Activated CD4-positive, alpha-beta T cell treated with anti-CD3 and anti-CD28 coated beads for 36 hours (primary cell): ENCODE measurements at regions not wholly inside any gene's neighbourhood (a gene's known extent, or its start where the extent isn't known, plus 50 kb on each side); places are given as distances from the start of the nearest gene placed in this dataset.
A peak's percentile ranks its signal among the peaks of the same experiment; 100 is the strongest.

Source experiments
- ATAC-seq: fragments of 200-7000 bp; cut with Tn5 transposase; one replicate; pipeline ENCODE4 v1.10.0; 2021; ENCODE audit warnings: mild to moderate bottlenecking, moderate library complexity
- CTCF ChIA-PET: fragments of 350-600 bp; sonication (Branson Sonifier 250); formaldehyde crosslinking; loops from one replicate; lab custom pipeline; 2021; ENCODE audit warnings: antibody characterized with exemption; lab: Charles Lee
- POLR2A ChIA-PET: fragments of 350-600 bp; sonication (Branson Sonifier 250); formaldehyde crosslinking; loops from one replicate; lab custom pipeline; 2021; ENCODE audit warnings: antibody characterized with exemption, inconsistent platforms; lab: Charles Lee
- DNase-seq: peaks from one replicate; pipeline ENCODE4 v3.0.0-alpha.2; 2020
- H3K27ac Mint-ChIP-seq: one replicate; pipeline ENCODE4 v1.8.0; 2021; ENCODE audit warnings: mixed read lengths
- H3K27me3 Mint-ChIP-seq: one replicate; pipeline ENCODE4 v1.8.0; 2021; ENCODE audit warnings: mixed read lengths
- H3K36me3 Mint-ChIP-seq: one replicate; pipeline ENCODE4 v1.8.0; 2021; ENCODE audit warnings: low read depth, mixed read lengths
- H3K4me1 Mint-ChIP-seq: one replicate; pipeline ENCODE4 v1.8.0; 2021; ENCODE audit warnings: mixed read lengths
- H3K4me3 Mint-ChIP-seq: one replicate; pipeline ENCODE4 v1.8.0; 2021; ENCODE audit warnings: mild to moderate bottlenecking, moderate library complexity, mixed read lengths
- H3K9me3 Mint-ChIP-seq: one replicate; pipeline ENCODE4 v1.8.0; 2021; ENCODE audit warnings: low read depth, mixed read lengths
- intact Hi-C, 2 experiments: fragments of 100-400 bp; cut with DNase I in 1 of 2; cut with micrococcal nuclease in 1 of 2; formaldehyde crosslinking; loops; one replicate each; pipeline versions ENCODE4 v1.14.2 to v1.15.1; 2022 to 2024; cut with DNase I, micrococcal nuclease

DNA sequence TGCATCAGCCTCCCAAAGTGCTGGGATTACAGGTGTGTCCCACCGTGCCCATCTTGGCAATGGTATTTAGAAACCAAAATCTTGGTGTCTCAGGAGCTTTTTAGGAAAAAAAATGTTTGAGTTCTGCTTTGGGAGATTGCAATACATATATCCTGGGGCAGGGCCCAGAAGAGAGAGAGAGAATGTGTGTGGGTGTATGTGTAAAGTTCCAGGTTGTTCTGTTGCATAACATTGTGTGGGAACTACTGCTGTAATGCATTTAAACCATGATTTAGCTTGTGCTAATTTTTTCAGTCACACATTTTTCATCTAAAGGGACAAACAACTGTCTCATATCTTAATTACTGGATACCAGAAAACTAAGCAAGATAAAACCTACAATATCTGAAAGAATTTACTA, 70.8 kb upstream of the NABP1 start:
- ATAC-seq (no peak), DNase-seq (no peak)
- H3K27me3 Mint-ChIP-seq, result no peaks in the 10 kb centered on the region
- ChIA-PET POLR2A (no interaction called here), CTCF (interaction anchor here (1.2 kb wide), 2 partner anchors 9 to 40 kb away, joined by 3 to 4 read pairs; no protein-coding TSS in a partner anchor)
- H3K27ac Mint-ChIP-seq, result no peak overlapping the region
- peaks cover 1% of the 10 kb centered on the region for H3K4me1 Mint-ChIP-seq
- intact Hi-C loops, result no loop called here
- H3K4me3 Mint-ChIP-seq, result no peak overlapping the region
- no peaks in the 10 kb centered on the region for H3K36me3 Mint-ChIP-seq
- no peaks in the 10 kb centered on the region for H3K9me3 Mint-ChIP-seq

DNA sequence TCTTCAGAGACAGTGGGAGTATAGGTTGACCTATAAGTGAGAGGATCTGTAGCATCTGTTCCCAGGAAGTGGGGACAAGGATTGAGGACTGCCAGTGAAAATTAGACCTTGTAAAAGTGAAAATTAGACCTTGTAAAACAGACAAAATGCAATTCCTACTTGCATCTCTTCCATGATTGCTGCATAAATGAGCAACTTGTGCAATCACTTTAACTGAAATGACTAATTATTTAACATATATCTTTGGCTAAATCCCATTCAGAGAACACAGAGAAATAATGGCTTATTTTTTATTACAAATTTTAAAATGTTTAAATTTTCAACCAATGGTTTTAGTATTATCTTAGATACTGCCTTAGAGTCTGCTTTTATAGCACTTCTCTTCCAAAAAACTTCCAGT, 67.2 kb upstream of the NABP1 start:
- ATAC-seq, result no peak
- ChIA-PET POLR2A (no interaction called here), CTCF (no interaction called here)
- Mint-ChIP-seq H3K27me3 (no peaks in the 10 kb centered on the region), H3K9me3 (no peaks in the 10 kb centered on the region), H3K4me1 (peaks cover 7% of the 10 kb centered on the region), H3K4me3 (no peak overlapping the region), H3K27ac (no peak overlapping the region), H3K36me3 (no peaks in the 10 kb centered on the region)
- no peak for DNase-seq
- intact Hi-C loops, result no loop called here

DNA sequence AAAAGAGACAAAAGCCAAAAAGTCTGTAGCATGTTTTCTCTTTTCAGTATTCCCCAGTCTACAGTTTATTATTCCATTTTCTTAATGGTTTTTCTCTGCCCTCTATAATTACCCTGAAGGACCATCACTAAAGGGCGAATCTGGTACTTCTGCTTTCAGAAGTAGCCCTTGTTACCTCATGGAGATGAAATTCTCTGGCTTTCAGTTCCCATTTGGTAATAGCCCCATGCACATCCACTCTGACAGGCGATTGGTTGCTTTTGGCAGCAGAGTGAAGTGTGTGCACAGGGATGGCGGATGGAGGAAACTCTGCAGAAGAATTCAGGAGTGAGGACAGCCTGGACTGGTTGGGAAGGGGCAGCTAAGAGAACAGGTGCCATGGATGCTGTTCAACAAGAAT, 66.3 kb upstream of the NABP1 start:
- Mint-ChIP-seq H3K27ac (no peak overlapping the region), H3K9me3 (no peaks in the 10 kb centered on the region), H3K4me3 (no peak overlapping the region), H3K27me3 (no peaks in the 10 kb centered on the region), H3K36me3 (no peaks in the 10 kb centered on the region), H3K4me1 (peaks cover 11% of the 10 kb centered on the region)
- ChIA-PET CTCF (interaction anchor here (0.7 to 1.6 kb wide), 4 partner anchors 11 to 1587 kb away, joined by 3 read pairs; no protein-coding TSS in a partner anchor), POLR2A (no interaction called here)
- no peak for ATAC-seq
- no peak for DNase-seq
- intact Hi-C loops, result no loop called here

DNA sequence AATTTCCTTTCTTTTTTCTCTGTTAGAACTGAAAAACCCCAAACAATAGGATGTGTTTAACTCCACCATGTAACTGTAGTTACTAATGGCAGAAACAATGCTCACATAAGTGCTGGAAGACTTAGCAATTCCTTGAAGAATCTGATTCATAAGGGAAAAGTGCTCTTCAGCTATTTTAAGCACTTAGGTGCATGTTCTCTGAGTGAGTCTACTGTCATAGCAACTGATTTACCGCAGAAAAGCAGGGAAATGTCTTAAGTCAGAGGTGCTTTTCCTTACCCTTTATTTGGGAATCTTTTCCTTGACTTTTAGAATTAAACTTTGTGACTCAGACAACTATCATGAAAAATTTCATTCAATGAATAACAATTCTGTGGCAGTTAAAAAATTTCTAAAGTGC, 65.4 kb upstream of the NABP1 start:
- POLR2A ChIA-PET, result interaction anchor here (0.6 kb wide), 1 partner anchor 237 kb away, joined by 4 read pairs; no protein-coding TSS in a partner anchor
- CTCF ChIA-PET, result interaction anchor here (0.7 to 1.6 kb wide), 4 partner anchors 10 to 1588 kb away, joined by 3 to 4 read pairs (median 3); no protein-coding TSS in a partner anchor

DNA sequence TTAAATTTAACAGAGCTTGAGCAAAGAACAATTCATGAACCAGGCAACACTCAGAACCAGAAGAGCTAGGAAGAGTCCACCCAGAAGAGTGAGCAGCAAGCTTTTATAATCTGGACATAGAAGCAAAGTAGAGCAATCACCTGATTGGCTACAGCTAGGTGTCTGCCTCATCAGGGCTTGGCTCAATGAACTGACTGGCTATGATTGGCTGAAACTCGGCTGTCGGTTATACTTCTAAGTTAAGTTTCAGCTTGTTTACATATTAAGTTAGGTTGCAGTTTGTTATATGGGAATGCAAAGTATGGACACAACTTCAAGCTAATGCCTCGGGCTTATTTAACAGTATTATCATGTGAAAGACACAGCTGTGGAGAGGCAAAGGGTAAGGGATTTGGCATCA, 63.2 kb upstream of the NABP1 start:
- no peak overlapping the region for H3K4me3 Mint-ChIP-seq
- H3K4me1 Mint-ChIP-seq, result peaks cover 34% of the 10 kb centered on the region
- intact Hi-C loops, result loop anchor here (5.0 kb wide), 2 partner anchors 42 to 592 kb away; no protein-coding TSS in a partner anchor
- no peaks in the 10 kb centered on the region for H3K9me3 Mint-ChIP-seq
- ChIA-PET CTCF (interaction anchor here (1.1 to 1.4 kb wide), 3 partner anchors 38 to 77 kb away, joined by 4 read pairs; no protein-coding TSS in a partner anchor), POLR2A (interaction anchor here (0.6 to 0.7 kb wide), 3 partner anchors 19 to 83 kb away, joined by 4 to 5 read pairs (median 4); no protein-coding TSS in a partner anchor)
- H3K36me3 Mint-ChIP-seq, result no peaks in the 10 kb centered on the region
- ATAC-seq (no peak), DNase-seq (no peak)
- H3K27ac Mint-ChIP-seq, result no peak overlapping the region
- H3K27me3 Mint-ChIP-seq, result no peaks in the 10 kb centered on the region

More for the DNA sequence above, 65.4 kb upstream of the NABP1 start:
- no peak overlapping the region for H3K4me3 Mint-ChIP-seq
- peaks cover 15% of the 10 kb centered on the region for H3K4me1 Mint-ChIP-seq
- no peak overlapping the region for H3K27ac Mint-ChIP-seq
- no peaks in the 10 kb centered on the region for H3K9me3 Mint-ChIP-seq
- ATAC-seq (no peak), DNase-seq (no peak)
- H3K27me3 Mint-ChIP-seq, result no peaks in the 10 kb centered on the region
- intact Hi-C loops, result no loop called here
- H3K36me3 Mint-ChIP-seq, result no peaks in the 10 kb centered on the region

DNA sequence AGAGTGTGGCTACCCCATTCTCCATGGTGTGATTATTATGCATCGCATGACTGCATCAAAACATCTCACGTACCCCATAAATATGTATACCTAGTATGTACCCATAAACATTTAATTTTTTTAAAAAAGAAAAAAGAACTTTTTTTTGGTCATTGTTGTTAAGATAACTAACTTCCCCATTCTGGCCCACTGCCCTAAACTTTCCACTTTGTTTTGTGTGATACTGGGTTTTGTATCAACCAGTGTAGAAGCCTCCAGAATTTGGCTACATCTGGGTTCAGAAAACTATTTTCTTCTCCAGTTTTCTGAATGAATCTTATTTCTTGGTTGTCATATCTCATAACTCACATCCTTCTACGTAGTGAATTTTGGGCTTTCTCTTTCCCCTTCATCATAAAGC, 62.3 kb upstream of the NABP1 start:
- no peaks in the 10 kb centered on the region for H3K27me3 Mint-ChIP-seq
- ChIA-PET POLR2A (interaction anchor here (0.6 kb wide), 1 partner anchor 116 kb away, joined by 4 read pairs; no protein-coding TSS in a partner anchor), CTCF (interaction anchor here (0.7 to 3.7 kb wide), 4 partner anchors 8 to 43 kb away, joined by 3 to 19 read pairs (median 4); no protein-coding TSS in a partner anchor)
- peak overlapping the region; percentile 11 for H3K27ac Mint-ChIP-seq
- no peak overlapping the region for H3K4me3 Mint-ChIP-seq
- intact Hi-C loops, result loop anchor here (5.0 kb wide), 2 partner anchors 43 to 593 kb away; no protein-coding TSS in a partner anchor
- H3K9me3 Mint-ChIP-seq, result no peaks in the 10 kb centered on the region
- H3K36me3 Mint-ChIP-seq, result no peaks in the 10 kb centered on the region
- DNase-seq, result no peak
- peaks cover 40% of the 10 kb centered on the region for H3K4me1 Mint-ChIP-seq
- no peak for ATAC-seq

DNA sequence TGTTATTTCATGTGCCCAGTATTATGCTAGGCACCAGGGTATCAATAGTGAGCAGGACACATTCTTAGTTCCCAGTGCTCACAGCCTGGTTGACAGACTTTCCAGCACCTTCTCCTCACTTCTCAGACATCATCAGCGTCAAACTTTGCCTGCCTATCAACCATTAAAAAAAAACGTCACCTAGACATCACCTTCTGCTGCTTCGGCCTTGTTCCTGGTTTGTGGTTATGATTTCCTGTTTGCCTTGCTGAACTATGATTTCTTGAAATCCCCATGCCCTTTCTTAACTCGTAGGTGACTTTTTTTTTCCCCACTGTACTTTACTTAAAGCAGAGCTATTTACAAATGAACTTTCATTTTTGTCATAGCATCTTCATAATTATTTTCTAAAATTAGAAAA, 60.4 kb upstream of the NABP1 start:
- ChIA-PET POLR2A (interaction anchor here (0.7 to 1.5 kb wide), 6 partner anchors 20 to 424 kb away, joined by 3 to 8 read pairs (median 4); partner anchors contain the start of gene NABP1), CTCF (interaction anchor here (0.6 to 3.7 kb wide), 12 partner anchors 10 to 1130 kb away, joined by 3 to 19 read pairs (median 4); no protein-coding TSS in a partner anchor)
- DNase-seq (peak; percentile 61), ATAC-seq (peak; percentile 80)
- Mint-ChIP-seq H3K27me3 (no peaks in the 10 kb centered on the region), H3K36me3 (peaks cover 3% of the 10 kb centered on the region), H3K4me3 (peak overlapping the region; percentile 47), H3K4me1 (peaks cover 52% of the 10 kb centered on the region), H3K27ac (peak overlapping the region; percentile 99), H3K9me3 (peaks cover 2% of the 10 kb centered on the region)
- intact Hi-C loops, result loop anchor here (1.0 to 5.0 kb wide), 6 partner anchors 20 to 595 kb away; partner anchors contain the start of gene NABP1 (in 1 of the 2)

DNA sequence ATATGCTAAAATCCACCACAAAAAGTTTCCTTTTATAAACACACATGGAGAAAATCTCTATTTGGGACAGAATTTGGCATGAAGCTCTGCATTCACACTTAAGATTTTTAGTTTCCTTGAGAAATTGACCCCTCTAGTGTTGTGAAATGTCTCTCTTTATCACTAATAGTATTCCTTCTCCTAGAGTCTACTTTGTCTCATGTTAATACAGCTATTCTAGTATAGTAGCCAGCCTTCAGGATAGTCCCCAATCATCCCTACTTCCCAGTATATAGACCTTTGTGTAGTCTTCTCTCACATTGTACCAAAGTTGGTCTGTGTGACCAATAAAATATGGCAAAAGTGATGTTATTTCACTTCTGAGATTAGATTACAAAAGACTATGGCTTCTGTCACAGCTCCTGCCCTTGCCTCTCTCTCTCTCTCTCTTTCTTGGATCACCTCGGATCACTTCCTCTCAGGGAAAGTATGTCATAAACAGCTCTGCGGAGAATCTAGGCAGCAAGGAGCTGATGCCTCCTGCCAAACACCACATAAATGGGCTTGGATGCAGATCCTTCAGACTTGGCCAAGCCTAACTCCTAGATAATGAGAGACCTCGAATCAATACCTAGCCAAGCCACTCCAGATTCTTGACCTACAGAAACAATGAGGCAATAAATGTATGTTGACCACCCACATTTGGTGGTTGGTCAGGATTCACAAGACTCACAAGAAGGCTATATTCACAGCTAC, 59.7 kb upstream of the NABP1 start:
- Mint-ChIP-seq H3K4me1 (peaks cover 58% of the 10 kb centered on the region), H3K27me3 (no peaks in the 10 kb centered on the region), H3K9me3 (peaks cover 2% of the 10 kb centered on the region), H3K4me3 (peak overlapping the region; percentile 47), H3K36me3 (peaks cover 3% of the 10 kb centered on the region), H3K27ac (peak overlapping the region; percentile 99)
- ChIA-PET CTCF (interaction anchor here (0.7 to 3.7 kb wide), 10 partner anchors 9 to 1130 kb away, joined by 3 to 19 read pairs (median 4); no protein-coding TSS in a partner anchor), POLR2A (interaction anchor here (0.7 to 1.5 kb wide), 5 partner anchors 20 to 424 kb away, joined by 3 to 8 read pairs (median 4); partner anchors contain the start of gene NABP1)
- no peak for DNase-seq
- intact Hi-C loops, result loop anchor here (5.0 kb wide), 2 partner anchors 46 to 596 kb away; no protein-coding TSS in a partner anchor
- no peak for ATAC-seq

DNA sequence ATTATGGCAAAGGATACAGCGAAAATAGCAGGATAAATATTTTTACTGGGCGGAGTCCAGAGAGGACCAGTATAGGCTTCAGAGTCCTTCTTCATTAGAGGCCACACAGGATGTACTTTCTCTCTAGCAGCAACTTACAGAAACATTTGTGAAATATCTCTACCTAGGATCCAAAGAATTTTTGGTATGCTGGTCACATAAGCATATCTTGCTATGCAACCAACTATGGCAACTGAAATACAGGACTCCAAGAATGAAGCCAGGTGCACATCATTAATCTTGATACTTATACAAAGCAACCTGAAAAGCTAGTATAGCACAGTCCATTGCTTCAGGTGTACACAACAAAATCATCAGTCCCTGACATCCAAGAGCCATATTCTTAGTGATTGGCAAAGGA, 59.1 kb upstream of the NABP1 start:
- Mint-ChIP-seq H3K36me3 (peaks cover 3% of the 10 kb centered on the region), H3K4me3 (no peak overlapping the region), H3K9me3 (peaks cover 2% of the 10 kb centered on the region), H3K4me1 (peaks cover 61% of the 10 kb centered on the region), H3K27me3 (no peaks in the 10 kb centered on the region), H3K27ac (peak overlapping the region; percentile 99)
- intact Hi-C loops, result loop anchor here (5.0 kb wide), 2 partner anchors 46 to 596 kb away; no protein-coding TSS in a partner anchor
- POLR2A ChIA-PET, result interaction anchor here (1.2 kb wide), 1 partner anchor 425 kb away, joined by 3 read pairs; no protein-coding TSS in a partner anchor
- CTCF ChIA-PET, result interaction anchor here (1.1 to 3.7 kb wide), 4 partner anchors 14 to 73 kb away, joined by 3 to 19 read pairs (median 4); no protein-coding TSS in a partner anchor
- DNase-seq (no peak), ATAC-seq (no peak)

DNA sequence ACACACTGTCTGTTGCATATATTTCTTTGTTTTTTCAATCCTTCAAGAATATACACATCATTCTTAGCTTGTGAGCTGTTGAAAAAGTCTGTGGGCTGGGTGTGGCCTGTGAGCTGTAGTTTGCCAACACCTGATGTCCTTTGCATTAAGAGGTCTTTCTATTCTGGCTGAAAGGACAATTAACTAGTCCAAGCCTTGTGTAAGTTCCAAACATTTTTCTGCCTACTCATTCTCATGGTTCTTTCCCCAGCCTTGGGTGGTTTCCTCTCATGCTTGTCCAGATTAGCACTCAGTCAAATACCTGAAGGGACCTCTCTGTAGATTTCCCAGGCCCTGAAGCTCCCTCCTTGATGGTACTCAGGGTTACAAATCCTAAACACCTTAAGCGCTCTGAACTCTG, 57.8 kb upstream of the NABP1 start:
- CTCF ChIA-PET, result interaction anchor here (0.6 to 2.2 kb wide), 6 partner anchors 11 to 71 kb away, joined by 3 to 7 read pairs (median 4); no protein-coding TSS in a partner anchor
- Mint-ChIP-seq H3K4me3 (no peak overlapping the region), H3K4me1 (peaks cover 72% of the 10 kb centered on the region), H3K27me3 (no peaks in the 10 kb centered on the region), H3K27ac (peak overlapping the region; percentile 68), H3K9me3 (peaks cover 4% of the 10 kb centered on the region), H3K36me3 (peaks cover 6% of the 10 kb centered on the region)
- DNase-seq, result no peak
- POLR2A ChIA-PET, result interaction anchor here (1.2 kb wide), 1 partner anchor 58 kb away, joined by 3 read pairs; the partner anchor contains the start of gene NABP1
- ATAC-seq, result no peak
- intact Hi-C loops, result no loop called here
